IMR-90 (cell line): ENCODE measurements at regions not wholly inside any gene's neighbourhood (a gene's known extent, or its start where the extent isn't known, plus 50 kb on each side); places are given as distances from the start of the nearest gene placed in this dataset.

Experiments
- BHLHE40 ChIP-seq: fragments of 150-350 bp; IDR thresholded peaks from 2 replicates; pipeline ENCODE4 v1.6.1; 2016; ENCODE audit warnings: mild to moderate bottlenecking, low read depth, low read length
- TF ChIP-seq, protein P1 (sequence below): conservative IDR thresholded peaks from 2 replicates; pipeline ENCODE4 v1.5.1; 2012; ENCODE audit warnings: mild to moderate bottlenecking, low read depth, low read length, improper control_type of control experiment

GRCh38 chr1:187626056-187626455 is 797.3 kb downstream of the PLA2G4A start:
- TF ChIP-seq BHLHE40, result no peak
- TF ChIP-seq, protein P1, sequence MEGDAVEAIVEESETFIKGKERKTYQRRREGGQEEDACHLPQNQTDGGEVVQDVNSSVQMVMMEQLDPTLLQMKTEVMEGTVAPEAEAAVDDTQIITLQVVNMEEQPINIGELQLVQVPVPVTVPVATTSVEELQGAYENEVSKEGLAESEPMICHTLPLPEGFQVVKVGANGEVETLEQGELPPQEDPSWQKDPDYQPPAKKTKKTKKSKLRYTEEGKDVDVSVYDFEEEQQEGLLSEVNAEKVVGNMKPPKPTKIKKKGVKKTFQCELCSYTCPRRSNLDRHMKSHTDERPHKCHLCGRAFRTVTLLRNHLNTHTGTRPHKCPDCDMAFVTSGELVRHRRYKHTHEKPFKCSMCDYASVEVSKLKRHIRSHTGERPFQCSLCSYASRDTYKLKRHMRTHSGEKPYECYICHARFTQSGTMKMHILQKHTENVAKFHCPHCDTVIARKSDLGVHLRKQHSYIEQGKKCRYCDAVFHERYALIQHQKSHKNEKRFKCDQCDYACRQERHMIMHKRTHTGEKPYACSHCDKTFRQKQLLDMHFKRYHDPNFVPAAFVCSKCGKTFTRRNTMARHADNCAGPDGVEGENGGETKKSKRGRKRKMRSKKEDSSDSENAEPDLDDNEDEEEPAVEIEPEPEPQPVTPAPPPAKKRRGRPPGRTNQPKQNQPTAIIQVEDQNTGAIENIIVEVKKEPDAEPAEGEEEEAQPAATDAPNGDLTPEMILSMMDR, result no peak
